Skeletal muscle tissue (tissue), 3 donors: ENCODE measurements at regions not wholly inside any gene's neighbourhood (a gene's known extent, or its start where the extent isn't known, plus 50 kb on each side); places are given as distances from the start of the nearest gene placed in this dataset.

Source experiments
- H3K27ac ChIP-seq: one replicate; pipeline ENCODE4 v1.7.0; 2013; ENCODE audit warnings: mild to moderate bottlenecking, low read depth, low read length, inconsistent platforms
- H3K27me3 ChIP-seq, 3 donors: one replicate each; pipeline ENCODE4 v1.7.0; 2013; ENCODE audit warnings: low read length in 3 of 3; ENCODE audit not compliant: control insufficient read depth in 3 of 3, insufficient read depth in 3 of 3
- H3K36me3 ChIP-seq, 3 donors: one replicate each; pipeline ENCODE4 v1.7.0; 2013; ENCODE audit warnings: low read length in 3 of 3; ENCODE audit not compliant: control insufficient read depth in 3 of 3, insufficient read depth in 3 of 3
- H3K4me1 ChIP-seq, 3 donors: one replicate each; pipeline ENCODE4 v1.7.0; 2013; ENCODE audit warnings: low read length in 3 of 3, mild to moderate bottlenecking in 3 of 3; ENCODE audit not compliant: control insufficient read depth in 3 of 3, insufficient read depth in 3 of 3
- H3K4me3 ChIP-seq, 3 donors: one replicate each; pipeline ENCODE4 v1.7.0; 2013; ENCODE audit warnings: low read length in 3 of 3
- H3K9ac ChIP-seq, 3 donors: one replicate each; pipeline ENCODE4 v1.7.0; 2013; ENCODE audit warnings: low read length in 3 of 3, mild to moderate bottlenecking in 3 of 3, moderate library complexity in 2 of 3, low read depth in 1 of 3
- H3K9me3 ChIP-seq, 3 donors: one replicate each; pipeline ENCODE4 v1.7.0; 2013; ENCODE audit warnings: low read length in 3 of 3; ENCODE audit not compliant: control insufficient read depth in 3 of 3
- donor health status: Osteomylitis.

- no peaks in the 10 kb centered on the region for H3K9me3 ChIP-seq
- H3K27ac ChIP-seq: no peak overlapping the region
- no peaks in the 10 kb centered on the region for H3K27me3 ChIP-seq
- H3K36me3 ChIP-seq: no peaks in the 10 kb centered on the region
- no peak overlapping the region for H3K4me3 ChIP-seq
- peaks cover 3 to 12% (median 10%) of the 10 kb centered on the region in 3 donors for H3K4me1 ChIP-seq
- no peak overlapping the region for H3K9ac ChIP-seq
Measured at GRCh38 chr1:108082738-108083562, 117.2 kb downstream of the SLC25A24 start.

GRCh38 chr1:108082001-108082400 is 117.0 kb upstream of the VAV3 start:
- H3K9me3 ChIP-seq: no peaks in the 10 kb centered on the region
- no peaks in the 10 kb centered on the region for H3K36me3 ChIP-seq
- H3K4me3 ChIP-seq: no peak overlapping the region
- H3K27ac ChIP-seq: no peak overlapping the region
- H3K27me3 ChIP-seq: no peaks in the 10 kb centered on the region
- H3K9ac ChIP-seq: no peak overlapping the region
- H3K4me1 ChIP-seq: peaks cover 3 to 5% (median 3%) of the 10 kb centered on the region in 3 donors

- Histone ChIP-seq H3K9ac (no peak overlapping the region), H3K36me3 (no peaks in the 10 kb centered on the region), H3K4me1 (peaks cover 3 to 5% (median 3%) of the 10 kb centered on the region in 3 donors), H3K27ac (no peak overlapping the region), H3K27me3 (no peaks in the 10 kb centered on the region), H3K4me3 (no peak overlapping the region), H3K9me3 (no peaks in the 10 kb centered on the region)
Measured at GRCh38 chr1:108080448-108080847, 115.5 kb upstream of the VAV3 start.

- H3K27me3 ChIP-seq: no peaks in the 10 kb centered on the region
- no peaks in the 10 kb centered on the region for H3K36me3 ChIP-seq
- H3K4me3 ChIP-seq: no peak overlapping the region
- no peak overlapping the region for H3K9ac ChIP-seq
- H3K27ac ChIP-seq: no peak overlapping the region
- H3K9me3 ChIP-seq: no peaks in the 10 kb centered on the region
- H3K4me1 ChIP-seq: peaks cover 3 to 5% (median 3%) of the 10 kb centered on the region in 3 donors
Measured at GRCh38 chr1:108079440-108080025, 114.6 kb upstream of the VAV3 start.

GRCh38 chr1:108077991-108078390 is 113.0 kb upstream of the VAV3 start:
- peaks cover 3 to 5% (median 3%) of the 10 kb centered on the region in 3 donors for H3K4me1 ChIP-seq
- H3K4me3 ChIP-seq: no peak overlapping the region
- no peaks in the 10 kb centered on the region for H3K36me3 ChIP-seq
- H3K9ac ChIP-seq: no peak overlapping the region
- H3K27ac ChIP-seq: no peak overlapping the region
- no peaks in the 10 kb centered on the region for H3K27me3 ChIP-seq
- H3K9me3 ChIP-seq: no peaks in the 10 kb centered on the region

DNA sequence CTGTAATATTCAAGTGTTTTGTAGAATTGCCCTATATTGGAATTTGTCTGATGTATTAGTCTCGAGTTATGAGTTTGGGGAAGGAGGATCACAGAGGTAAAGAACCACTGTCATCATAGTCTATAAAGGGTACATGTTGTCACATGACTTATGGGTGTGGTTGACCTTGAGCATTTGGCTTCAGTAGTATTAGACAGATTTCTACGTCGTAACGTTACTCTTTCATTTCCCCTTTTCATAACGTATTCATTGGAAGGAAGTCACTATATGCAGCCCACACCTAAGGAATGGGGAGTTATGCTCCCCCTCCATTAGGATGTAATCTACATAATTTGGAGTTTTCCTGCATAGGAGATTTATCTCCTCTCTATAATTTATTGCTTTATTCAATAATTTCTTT is 110.1 kb upstream of the VAV3 start:
- Histone ChIP-seq H3K27ac (no peak overlapping the region), H3K4me1 (no peaks in the 10 kb centered on the region), H3K27me3 (no peaks in the 10 kb centered on the region), H3K36me3 (no peaks in the 10 kb centered on the region), H3K4me3 (no peak overlapping the region), H3K9ac (no peak overlapping the region), H3K9me3 (no peaks in the 10 kb centered on the region)

DNA sequence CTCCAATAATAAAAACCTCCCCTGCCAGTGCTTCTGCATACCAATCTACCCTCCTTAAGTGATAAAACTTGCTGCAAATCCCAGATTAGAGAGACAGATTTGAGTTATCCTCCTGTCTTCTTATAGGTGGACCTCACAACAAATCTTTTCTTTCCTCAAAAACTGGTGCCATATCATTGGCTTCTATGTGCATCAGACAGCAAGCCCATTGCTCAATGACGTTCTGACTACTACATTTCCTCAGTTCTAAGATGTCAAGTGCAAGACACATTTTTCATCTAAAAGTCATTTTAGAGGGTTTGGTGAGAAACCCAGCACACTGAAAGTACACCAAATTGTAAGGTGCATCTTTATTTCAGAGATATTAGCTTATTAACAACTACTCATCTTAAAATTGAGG is 107.8 kb upstream of the VAV3 start:
- Histone ChIP-seq H3K9ac (no peak overlapping the region), H3K4me3 (no peak overlapping the region), H3K27ac (no peak overlapping the region), H3K4me1 (no peaks in the 10 kb centered on the region), H3K27me3 (no peaks in the 10 kb centered on the region), H3K36me3 (no peaks in the 10 kb centered on the region), H3K9me3 (no peaks in the 10 kb centered on the region)

GRCh38 chr1:108072212-108072611 is 107.2 kb upstream of the VAV3 start:
- Histone ChIP-seq H3K4me3 (no peak overlapping the region), H3K4me1 (no peaks in the 10 kb centered on the region), H3K9me3 (no peaks in the 10 kb centered on the region), H3K9ac (no peak overlapping the region), H3K36me3 (no peaks in the 10 kb centered on the region), H3K27ac (no peak overlapping the region), H3K27me3 (no peaks in the 10 kb centered on the region)

DNA sequence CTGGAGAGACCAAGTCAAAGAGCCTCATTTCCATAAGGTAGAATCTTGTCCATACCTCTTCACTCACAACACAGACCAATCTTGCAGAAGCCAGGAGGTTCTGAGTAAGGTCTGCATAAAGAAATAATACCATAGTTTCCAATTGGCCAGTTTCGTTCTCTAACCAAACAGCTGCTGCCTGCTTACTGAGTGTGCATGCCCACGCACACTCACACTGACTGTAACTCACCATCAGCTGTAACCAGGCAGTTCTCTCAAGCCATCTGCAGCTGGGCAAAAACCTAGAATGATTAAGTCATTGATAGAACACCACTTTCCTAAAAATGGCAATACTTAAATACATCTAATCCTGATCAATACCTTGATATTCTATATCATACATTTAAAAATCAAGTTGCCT is 106.6 kb upstream of the VAV3 start:
- H3K9ac ChIP-seq: no peak overlapping the region
- H3K4me1 ChIP-seq: no peaks in the 10 kb centered on the region
- no peaks in the 10 kb centered on the region for H3K9me3 ChIP-seq
- H3K4me3 ChIP-seq: no peak overlapping the region
- no peaks in the 10 kb centered on the region for H3K27me3 ChIP-seq
- H3K27ac ChIP-seq: no peak overlapping the region
- H3K36me3 ChIP-seq: no peaks in the 10 kb centered on the region

DNA sequence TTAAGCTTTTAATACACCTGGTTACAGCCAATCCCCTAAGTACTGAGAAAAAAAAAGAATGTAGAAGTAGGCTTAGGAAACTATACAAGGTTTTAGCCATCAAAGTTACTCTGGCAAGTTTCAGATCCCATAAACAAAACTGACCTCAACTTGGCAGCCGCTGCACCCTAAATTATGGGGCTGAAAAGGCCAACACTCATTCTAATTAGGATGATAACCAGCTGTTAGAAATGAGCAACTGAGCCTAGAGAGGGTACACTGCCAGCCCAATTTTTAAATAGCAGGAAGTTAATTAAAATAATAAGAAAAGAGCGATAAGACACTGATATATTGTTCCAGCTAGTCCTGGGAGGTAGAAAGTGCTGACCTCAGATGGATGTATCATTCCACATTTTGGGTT is 105.7 kb upstream of the VAV3 start:
- Histone ChIP-seq H3K27me3 (no peaks in the 10 kb centered on the region), H3K36me3 (no peaks in the 10 kb centered on the region), H3K9me3 (no peaks in the 10 kb centered on the region), H3K27ac (no peak overlapping the region), H3K4me1 (no peaks in the 10 kb centered on the region), H3K9ac (no peak overlapping the region), H3K4me3 (no peak overlapping the region)
